GM18517 (cell line): ENCODE measurements at regions not wholly inside any gene's neighbourhood (a gene's known extent, or its start where the extent isn't known, plus 50 kb on each side); places are given as distances from the start of the nearest gene placed in this dataset.
"Not testable (repeated sequence)": the region's sequence is repeated elsewhere in the genome, so short reads cannot be mapped to it uniquely, and the experiment has no call there.

Experiments
- ATAC-seq: cut with Tn5 transposase; IDR thresholded peaks from one replicate; pipeline ENCODE4 v1.9.1; 2021; ENCODE audit warnings: mild to moderate bottlenecking, moderate library complexity; ENCODE audit not compliant: unreplicated experiment

- no peak for ATAC-seq
Measured at GRCh38 chr4:179601671-179602070, 2159.4 kb upstream of the AGA start.

DNA sequence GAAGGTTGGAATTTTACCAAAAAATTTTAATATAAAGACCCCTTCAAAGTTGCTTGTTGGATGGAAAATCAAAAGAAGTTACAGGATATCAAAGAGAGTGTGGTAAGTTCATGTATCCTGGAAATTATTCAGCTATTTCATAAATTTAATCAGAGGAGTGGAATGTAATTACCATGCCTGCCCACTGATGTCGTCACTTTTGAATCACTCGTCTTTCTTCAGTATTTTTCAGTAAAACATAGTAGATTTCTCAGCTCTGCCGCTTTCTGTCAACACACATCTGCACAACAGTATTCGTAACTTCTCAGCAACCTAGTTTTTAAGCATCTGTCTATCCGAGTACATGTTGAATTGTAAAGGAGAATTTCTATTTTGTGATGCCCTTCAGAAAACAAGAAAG lies 2163.0 kb upstream of the AGA start:
- no peak for ATAC-seq

DNA sequence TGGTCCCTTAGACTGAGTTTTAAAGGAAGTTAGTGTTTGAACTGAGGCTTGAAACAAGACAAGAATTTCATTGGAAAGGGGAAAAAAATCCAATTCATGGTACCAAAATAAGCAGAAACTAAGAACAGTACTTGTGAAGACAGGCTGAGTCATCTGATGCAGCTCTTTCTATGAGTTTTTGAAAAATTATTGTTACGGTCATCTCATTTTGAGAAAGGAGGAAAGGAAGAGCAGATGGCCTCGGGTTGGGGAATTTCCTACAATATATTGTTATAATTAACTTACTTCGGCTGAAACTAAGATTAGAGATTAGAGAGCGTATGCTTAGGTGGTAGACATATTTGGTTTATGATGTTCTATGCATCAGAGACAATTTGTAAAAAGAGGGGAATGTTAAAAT lies 2164.8 kb upstream of the AGA start:
- ATAC-seq = no peak

GRCh38 chr4:179615704-179616103 lies 2173.5 kb upstream of the AGA start:
- no peak for ATAC-seq

DNA sequence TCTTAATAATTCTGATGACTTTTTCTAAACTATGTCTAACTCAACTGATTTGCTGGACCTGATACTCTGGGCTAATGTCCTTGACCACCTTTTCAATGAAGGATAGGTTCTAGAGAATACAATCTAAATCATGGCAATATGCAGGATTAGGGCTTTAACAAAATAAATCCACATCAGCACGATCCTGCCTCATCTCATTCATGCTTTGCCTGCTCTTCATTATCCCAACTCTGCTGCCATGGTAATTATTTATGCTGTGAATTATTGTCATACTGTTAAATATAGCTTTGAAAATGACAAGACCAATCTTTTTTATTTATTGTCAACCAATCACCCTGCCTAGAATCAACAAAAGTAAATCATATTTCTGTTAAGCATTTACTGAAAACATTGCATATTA lies 2176.7 kb upstream of the AGA start:
- ATAC-seq = no peak

DNA sequence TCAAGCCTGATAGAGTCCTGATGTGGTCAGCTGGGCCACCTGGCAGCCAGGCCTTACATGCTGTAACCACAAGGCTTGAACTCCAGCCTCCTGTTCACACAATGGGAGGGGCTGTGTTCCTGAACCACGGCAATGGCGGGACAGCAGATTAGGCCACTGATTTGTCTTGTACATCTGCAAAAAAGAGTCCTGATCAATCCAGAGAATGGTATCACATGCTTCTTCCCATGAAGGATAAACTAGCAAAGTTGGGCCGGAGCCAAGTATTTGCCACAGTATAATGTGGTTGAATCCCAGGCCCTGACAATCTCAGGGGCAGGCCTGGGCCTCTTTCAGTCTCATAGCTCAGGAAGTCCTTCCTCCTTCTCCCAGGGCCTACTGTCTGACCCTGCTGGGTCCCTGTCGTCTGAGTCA lies 2182.5 kb upstream of the AGA start:
- ATAC-seq = no peak

GRCh38 chr4:179625406-179625805 lies 2183.2 kb upstream of the AGA start:
- no peak for ATAC-seq

DNA sequence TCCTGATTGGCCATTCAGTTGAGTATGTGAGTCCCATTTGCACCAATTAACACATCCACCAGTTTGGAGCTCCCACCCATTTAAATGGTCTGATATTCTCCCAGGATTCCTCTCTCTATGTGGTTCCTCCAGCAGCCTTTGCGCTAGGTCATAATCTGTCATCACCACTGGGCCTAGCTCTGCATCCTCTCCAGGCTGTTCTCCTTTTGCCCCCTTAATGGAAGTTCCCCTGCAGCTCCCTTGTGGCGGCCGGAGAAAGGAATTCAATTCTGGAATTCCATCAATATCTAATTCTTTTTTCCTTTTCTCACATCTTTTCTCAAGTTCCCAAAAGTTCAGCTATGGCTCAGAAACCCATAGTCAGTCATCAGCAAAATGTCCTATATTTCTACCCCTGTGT lies 2184.4 kb upstream of the AGA start:
- no peak for ATAC-seq

DNA sequence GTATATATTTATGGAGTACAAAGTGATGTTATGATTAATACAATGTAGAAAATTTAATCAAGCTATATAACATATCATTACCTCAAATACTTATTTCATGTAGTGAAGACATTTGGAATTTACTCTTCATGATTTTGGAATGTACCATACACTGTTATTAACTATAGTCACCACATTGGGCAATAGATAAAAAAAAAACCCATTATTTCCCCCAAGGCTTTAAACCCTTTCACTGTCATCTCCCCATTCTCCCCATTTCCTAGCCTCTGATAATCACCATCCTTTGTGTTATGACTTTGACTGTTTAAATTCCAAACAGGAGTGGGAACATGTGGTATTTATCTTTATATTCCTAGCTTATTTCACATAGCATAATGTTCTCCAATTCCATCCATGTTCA lies 2189.1 kb upstream of the AGA start:
- no peak for ATAC-seq

DNA sequence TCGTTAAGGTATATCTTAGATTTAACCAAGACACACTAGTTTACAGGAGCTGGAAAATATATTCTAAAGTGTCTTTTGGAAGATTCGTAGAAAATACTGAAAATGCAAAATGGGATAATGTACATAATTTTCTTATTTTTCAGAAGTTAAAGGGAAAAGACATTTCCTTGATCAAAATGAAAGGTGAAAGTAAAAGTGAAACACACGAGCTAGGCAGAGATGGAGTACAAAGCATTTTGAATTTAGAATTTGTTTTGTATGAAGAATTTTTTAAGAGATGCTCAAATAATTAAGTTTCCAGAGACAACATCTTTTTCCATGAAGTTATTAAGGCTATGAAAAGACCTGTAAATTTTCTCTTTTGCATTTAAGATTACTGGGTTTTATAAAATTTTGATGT lies 2192.6 kb upstream of the AGA start:
- ATAC-seq = no peak

GRCh38 chr4:179662522-179662921 lies 2220.3 kb upstream of the AGA start:
- ATAC-seq = no peak

GRCh38 chr4:179663641-179664429 lies 2221.6 kb upstream of the AGA start:
- no peak for ATAC-seq

DNA sequence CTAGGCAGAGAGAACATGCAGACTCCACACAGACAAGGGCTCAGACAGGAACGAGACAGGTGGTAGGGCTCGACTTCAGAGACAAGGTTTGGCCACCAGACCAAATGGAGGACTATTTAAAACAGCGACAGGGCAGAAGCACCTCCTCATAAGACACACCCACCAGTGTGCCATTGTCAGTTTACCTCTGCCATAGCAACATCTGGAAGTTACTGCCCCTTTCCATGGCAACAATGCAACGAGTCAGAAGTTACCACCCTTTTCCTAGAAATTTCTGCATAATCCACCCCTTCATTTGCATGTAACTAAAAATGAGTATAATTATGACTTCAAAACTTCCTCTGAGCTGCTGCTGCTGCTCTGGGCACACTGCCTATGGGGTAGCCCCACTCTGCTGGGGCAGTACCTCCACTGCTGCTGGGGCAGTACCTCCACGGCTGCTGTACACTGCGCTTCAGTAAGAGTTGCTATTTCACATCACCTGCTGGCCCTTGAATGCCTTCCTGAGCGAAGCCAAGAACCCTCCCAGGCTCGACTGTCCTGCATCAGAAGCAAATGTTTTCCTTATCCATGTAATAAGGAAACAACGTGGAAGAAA lies 2222.3 kb upstream of the AGA start:
- ATAC-seq = no peak

- no peak for ATAC-seq
Measured at GRCh38 chr4:179666226-179666625, 2224.0 kb upstream of the AGA start.

GRCh38 chr4:179671609-179672008 lies 2229.4 kb upstream of the AGA start:
- ATAC-seq = no peak

GRCh38 chr4:179678093-179678814 lies 2236.0 kb upstream of the AGA start:
- no peak for ATAC-seq

DNA sequence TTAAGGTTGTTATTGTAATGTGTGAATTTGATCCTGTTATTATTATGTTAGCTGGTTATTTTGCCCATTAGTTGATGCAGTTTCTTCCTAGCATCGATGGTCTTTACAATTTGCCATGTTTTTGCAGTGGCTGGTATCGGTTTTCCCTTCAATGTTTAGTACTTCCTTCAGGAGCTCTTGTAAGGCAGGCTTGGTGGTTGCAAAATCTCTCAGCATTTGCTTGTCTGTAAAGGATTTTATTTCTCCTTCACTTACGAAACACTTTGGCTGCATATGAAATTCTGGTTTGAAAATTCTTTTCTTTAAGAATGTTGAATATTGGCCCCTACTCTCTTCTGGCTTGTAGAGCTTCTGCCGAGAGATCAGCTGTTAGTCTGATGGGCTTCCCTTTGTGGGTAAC lies 2241.4 kb upstream of the AGA start:
- ATAC-seq = not testable (repeated sequence)

DNA sequence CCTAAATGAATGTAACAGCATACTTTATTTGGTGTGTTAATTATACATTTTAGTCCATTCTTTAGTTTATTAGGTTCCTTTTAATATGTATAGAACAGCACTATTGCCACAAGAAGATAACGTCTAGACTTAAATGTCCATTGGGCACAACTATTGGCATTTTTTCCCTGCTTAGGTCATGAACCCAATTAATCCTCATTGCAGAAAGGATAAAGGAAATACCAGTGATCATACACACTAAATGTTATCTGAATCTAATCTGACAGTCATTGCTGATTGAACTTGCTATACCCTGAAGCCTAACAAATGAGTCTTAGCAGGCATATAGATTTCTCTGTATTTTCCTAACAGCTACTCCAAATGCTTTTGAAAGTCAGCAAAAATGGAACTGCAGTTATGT lies 2250.0 kb upstream of the AGA start:
- no peak for ATAC-seq

- no peak for ATAC-seq
Measured at GRCh38 chr4:179695175-179695574, 2252.9 kb upstream of the AGA start.

GRCh38 chr4:179698321-179698720 lies 2256.1 kb upstream of the AGA start:
- no peak for ATAC-seq

- no peak for ATAC-seq
Measured at GRCh38 chr4:179709961-179710624, 2267.9 kb upstream of the AGA start.
